ENCODE measurements at regions not wholly inside any gene's neighbourhood (a gene's known extent, or its start where the extent isn't known, plus 50 kb on each side); places are given as distances from the start of the nearest gene placed in this dataset.
A peak's percentile ranks its signal among the peaks of the same experiment; 100 is the strongest.

GRCh38 chr10:36094096-36094495 is 452.0 kb upstream of the FZD8 start:
- DNase-seq: peak in 1 of 2 donors; percentile 34
- Histone ChIP-seq H3K9me3 (peaks cover 0 to 17% (median 0%) of the 10 kb centered on the region in 11 donors), H3K27ac (no peak overlapping the region), H3K36me3 (no peaks in the 10 kb centered on the region), H3K4me3 (no peak overlapping the region), H3K27me3 (no peaks in the 10 kb centered on the region), H3K4me1 (peaks cover 0 to 19% (median 9%) of the 10 kb centered on the region in 9 donors)
- WGBS, 2 donors: 44 to 54% methylated on average over 8 of the region's 8 CpGs
- intact Hi-C loops (cut with DNase I): no loop called here
- no peak for TF ChIP-seq CTCF (IDR thresholded peaks at IDR 0.05)
- peak in 7 of 8 donors; percentile 33 to 87 (median 60) for ATAC-seq

GRCh38 chr10:36092116-36092515 is 450.0 kb upstream of the FZD8 start:
- DNase-seq (no peak), ATAC-seq (no peak)
- Histone ChIP-seq H3K27ac (no peak overlapping the region), H3K9me3 (peaks cover 0 to 5% (median 0%) of the 10 kb centered on the region in 11 donors), H3K27me3 (no peaks in the 10 kb centered on the region), H3K4me3 (no peak overlapping the region), H3K36me3 (no peaks in the 10 kb centered on the region), H3K4me1 (peaks cover 0 to 20% (median 9%) of the 10 kb centered on the region in 9 donors)
- TF ChIP-seq CTCF (IDR thresholded peaks at IDR 0.05): no peak
- WGBS, 2 donors: 77 to 86% methylated on average over 7 of the region's 7 CpGs
- intact Hi-C loops (cut with DNase I): no loop called here

- Histone ChIP-seq H3K36me3 (no peaks in the 10 kb centered on the region), H3K27ac (no peak overlapping the region), H3K9me3 (peaks cover 0 to 5% (median 0%) of the 10 kb centered on the region in 11 donors), H3K4me1 (peaks cover 0 to 20% (median 9%) of the 10 kb centered on the region in 9 donors), H3K27me3 (no peaks in the 10 kb centered on the region), H3K4me3 (no peak overlapping the region)
- no peak for ATAC-seq
- 87 to 93% methylated on average over 3 of the region's 3 CpGs for WGBS, 2 donors
- DNase-seq: no peak
- TF ChIP-seq CTCF (IDR thresholded peaks at IDR 0.05): no peak
- intact Hi-C loops (cut with DNase I): no loop called here
These were observed 448.9 kb upstream of the FZD8 start for GRCh38 chr10:36091007-36091406.

GRCh38 chr10:36089790-36090440 is 447.8 kb upstream of the FZD8 start:
- Histone ChIP-seq H3K36me3 (no peaks in the 10 kb centered on the region), H3K4me3 (no peak overlapping the region), H3K4me1 (peaks cover 0 to 20% (median 9%) of the 10 kb centered on the region in 9 donors), H3K27me3 (no peaks in the 10 kb centered on the region), H3K27ac (peak overlapping the region in 3 of 10 donors; percentile 17 to 20 (median 19)), H3K9me3 (peaks cover 0 to under 1% (median 0%) of the 10 kb centered on the region in 11 donors)
- DNase-seq: peak; percentile 18 to 59
- intact Hi-C loops (cut with DNase I): no loop called here
- no peak for TF ChIP-seq CTCF (IDR thresholded peaks at IDR 0.05)
- ATAC-seq: peak in 7 of 8 donors; percentile 72 to 88 (median 79)
- WGBS, 2 donors: 13 to 14% methylated on average over 2 of the region's 2 CpGs

Data from heart right ventricle (tissue), 16 donors.